ENCODE measurements at regions not wholly inside any gene's neighbourhood (a gene's known extent, or its start where the extent isn't known, plus 50 kb on each side); places are given as distances from the start of the nearest gene placed in this dataset.

DNA sequence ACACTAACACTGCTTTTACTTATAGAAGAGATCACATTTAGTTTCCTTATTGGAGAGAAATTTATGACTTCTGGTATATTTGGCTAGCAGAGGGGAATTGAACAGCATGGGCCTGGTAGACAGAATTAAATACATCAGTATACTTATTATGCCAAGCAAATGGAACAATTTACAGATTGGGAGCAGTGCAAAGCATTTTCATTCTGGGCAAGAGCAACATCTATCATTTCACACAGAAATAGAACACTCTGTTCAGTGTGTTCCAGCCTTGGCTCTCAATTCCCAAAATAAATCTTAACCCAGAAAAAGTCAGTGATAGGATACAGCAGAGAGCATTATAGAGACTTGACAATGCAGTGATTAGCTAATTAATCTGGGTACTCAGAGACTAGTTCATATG is 604.0 kb upstream of the SLITRK6 start:
- TF ChIP-seq, protein P1, sequence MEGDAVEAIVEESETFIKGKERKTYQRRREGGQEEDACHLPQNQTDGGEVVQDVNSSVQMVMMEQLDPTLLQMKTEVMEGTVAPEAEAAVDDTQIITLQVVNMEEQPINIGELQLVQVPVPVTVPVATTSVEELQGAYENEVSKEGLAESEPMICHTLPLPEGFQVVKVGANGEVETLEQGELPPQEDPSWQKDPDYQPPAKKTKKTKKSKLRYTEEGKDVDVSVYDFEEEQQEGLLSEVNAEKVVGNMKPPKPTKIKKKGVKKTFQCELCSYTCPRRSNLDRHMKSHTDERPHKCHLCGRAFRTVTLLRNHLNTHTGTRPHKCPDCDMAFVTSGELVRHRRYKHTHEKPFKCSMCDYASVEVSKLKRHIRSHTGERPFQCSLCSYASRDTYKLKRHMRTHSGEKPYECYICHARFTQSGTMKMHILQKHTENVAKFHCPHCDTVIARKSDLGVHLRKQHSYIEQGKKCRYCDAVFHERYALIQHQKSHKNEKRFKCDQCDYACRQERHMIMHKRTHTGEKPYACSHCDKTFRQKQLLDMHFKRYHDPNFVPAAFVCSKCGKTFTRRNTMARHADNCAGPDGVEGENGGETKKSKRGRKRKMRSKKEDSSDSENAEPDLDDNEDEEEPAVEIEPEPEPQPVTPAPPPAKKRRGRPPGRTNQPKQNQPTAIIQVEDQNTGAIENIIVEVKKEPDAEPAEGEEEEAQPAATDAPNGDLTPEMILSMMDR (IDR thresholded peaks at IDR 0.05; ENCODE audit: extremely low read depth, insufficient read depth, missing control alignments), result no peak
- no peak for DNase-seq (ENCODE audit: low spot score)
- in situ Hi-C loops (cut with MboI; ENCODE audit: low pct_unique_long_range_greater_than_20kb, low sequenced_read_pairs, unreplicated experiment), result no loop called here

DNA sequence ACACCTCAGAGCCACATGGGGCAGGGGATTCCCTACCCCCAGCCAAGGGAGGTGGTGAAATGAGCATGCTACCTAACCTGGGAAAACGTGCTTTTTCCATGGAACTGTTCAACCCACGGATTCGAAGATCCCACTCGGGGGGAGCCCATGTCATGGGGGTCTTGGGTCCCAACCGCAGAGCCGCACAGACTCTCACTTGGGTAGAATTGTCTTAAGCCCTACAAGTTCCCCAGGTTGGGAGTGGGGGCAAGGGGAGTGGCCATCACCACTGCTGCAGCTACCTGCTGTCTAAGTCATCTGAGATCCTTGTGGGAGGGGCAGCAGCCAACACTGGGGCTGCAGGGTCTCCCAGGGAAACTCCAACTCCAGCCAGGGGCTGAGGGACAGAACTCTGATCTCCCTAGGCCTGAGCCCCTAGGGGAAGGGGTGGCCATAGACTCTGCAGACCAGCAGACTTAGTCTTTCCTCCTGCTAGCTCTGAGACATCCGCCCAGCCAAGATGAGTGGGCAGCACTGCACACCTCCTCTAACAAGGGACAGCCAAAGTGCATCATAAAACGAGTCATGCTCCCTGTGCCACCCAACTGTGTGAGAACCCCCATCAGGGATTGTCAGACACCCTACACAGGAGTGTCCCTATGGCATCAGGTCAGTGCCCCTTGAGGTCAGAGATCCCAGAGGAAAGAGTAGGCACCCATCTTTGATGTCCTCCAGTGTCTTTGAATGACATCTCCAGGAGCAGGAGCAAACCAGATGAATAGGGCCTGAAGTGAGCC is 610.4 kb upstream of the SLITRK6 start:
- TF ChIP-seq, protein P1 (IDR thresholded peaks at IDR 0.05; ENCODE audit: extremely low read depth, insufficient read depth, missing control alignments), result no peak
- in situ Hi-C loops (cut with MboI; ENCODE audit: low pct_unique_long_range_greater_than_20kb, low sequenced_read_pairs, unreplicated experiment), result no loop called here
- DNase-seq (ENCODE audit: low spot score), result no peak

DNA sequence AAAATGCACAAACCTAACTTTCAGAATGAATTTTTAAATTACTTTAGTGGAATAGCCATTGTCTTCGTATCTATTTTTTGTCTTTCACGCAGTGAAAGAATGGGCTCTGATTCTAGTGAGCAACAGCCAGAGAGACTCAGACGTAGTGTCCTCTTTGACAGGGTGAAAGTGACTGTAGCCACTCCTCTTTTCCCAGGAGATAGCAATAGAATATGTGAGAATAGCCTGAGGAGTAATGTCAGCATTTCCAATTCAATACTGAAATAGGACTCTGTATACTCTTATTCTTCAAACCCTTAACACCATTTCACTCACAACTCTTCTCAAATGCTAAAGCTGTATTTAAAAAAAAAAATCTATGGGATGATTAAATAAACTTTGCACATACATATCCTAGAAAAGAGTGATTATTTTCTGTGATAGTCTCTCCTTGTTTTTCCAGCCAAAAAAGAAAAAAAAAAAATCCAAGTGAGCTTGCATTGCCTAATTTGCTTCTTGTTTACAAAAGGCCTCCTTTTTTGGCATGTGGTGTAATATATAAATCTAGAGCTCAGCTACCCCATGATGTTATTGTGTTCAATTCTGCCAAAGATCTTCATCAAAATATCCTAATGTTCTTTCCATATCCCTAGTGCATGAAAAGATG is 626.1 kb upstream of the SLITRK6 start:
- DNase-seq (ENCODE audit: low spot score), result no peak
- TF ChIP-seq, protein P1 (IDR thresholded peaks at IDR 0.05; ENCODE audit: extremely low read depth, insufficient read depth, missing control alignments), result no peak
- in situ Hi-C loops (cut with MboI; ENCODE audit: low pct_unique_long_range_greater_than_20kb, low sequenced_read_pairs, unreplicated experiment), result no loop called here

DNA sequence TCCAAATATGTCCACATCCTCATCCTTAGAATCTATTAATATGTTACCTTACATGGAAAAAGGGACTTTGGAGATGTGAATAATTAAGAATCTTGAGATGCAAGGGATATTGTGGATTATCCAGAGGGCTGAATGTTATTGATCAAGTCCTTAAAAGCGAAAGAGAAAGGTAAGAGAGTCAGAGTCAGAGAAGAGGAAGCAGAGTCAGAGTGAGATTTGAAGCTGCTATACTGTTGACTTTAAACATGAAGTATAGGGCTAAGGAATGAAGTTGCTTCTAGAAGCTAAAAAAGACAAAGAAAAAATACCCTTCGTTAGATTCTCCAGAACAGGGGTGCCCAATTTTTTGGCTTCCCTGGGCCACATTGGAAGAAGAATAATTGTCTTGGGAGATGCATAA is 627.2 kb upstream of the SLITRK6 start:
- TF ChIP-seq, protein P1 (IDR thresholded peaks at IDR 0.05; ENCODE audit: extremely low read depth, insufficient read depth, missing control alignments), result no peak
- in situ Hi-C loops (cut with MboI; ENCODE audit: low pct_unique_long_range_greater_than_20kb, low sequenced_read_pairs, unreplicated experiment), result no loop called here
- DNase-seq (ENCODE audit: low spot score), result no peak

DNA sequence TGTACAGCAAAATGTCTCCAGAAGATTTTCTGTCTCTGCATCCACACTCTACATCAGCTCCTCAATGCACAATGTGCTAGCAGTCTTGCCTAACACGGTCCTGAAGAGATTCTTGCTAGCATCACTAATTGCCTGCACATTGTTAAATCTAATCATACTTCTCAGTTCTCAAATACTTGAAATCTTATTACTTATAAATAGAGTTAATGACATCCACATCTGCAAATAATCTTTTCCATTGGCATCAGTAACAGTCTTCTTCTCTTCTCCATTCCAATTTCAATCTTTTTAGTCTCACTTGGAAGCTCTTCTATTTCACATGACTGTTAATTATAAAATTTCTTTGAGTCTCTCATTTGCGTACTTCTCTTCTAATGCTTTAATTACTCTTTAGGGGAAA is 630.5 kb upstream of the SLITRK6 start:
- TF ChIP-seq, protein P1 (IDR thresholded peaks at IDR 0.05; ENCODE audit: extremely low read depth, insufficient read depth, missing control alignments), result no peak
- in situ Hi-C loops (cut with MboI; ENCODE audit: low pct_unique_long_range_greater_than_20kb, low sequenced_read_pairs, unreplicated experiment), result no loop called here
- no peak for DNase-seq (ENCODE audit: low spot score)

DNA sequence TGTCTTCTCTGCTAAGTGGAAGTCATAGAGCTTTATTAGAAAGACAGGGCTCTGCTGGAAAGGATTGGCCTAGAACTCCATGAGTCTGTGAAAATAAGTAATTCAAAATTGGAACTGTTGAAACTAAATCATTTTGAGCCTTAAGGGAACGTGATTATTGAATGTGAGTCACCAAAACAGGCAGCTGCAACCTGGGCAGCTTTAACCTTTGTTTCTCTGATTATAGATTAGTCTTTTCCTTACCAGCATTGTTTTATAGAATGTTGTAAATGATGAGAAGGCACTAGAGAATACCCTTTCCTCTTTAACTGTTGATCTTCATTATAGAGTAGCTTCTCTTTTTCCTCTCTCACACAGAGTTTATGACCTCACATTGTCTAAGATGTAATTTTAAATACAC is 638.8 kb upstream of the SLITRK6 start:
- TF ChIP-seq, protein P1 (IDR thresholded peaks at IDR 0.05; ENCODE audit: extremely low read depth, insufficient read depth, missing control alignments), result no peak
- no peak for DNase-seq (ENCODE audit: low spot score)
- in situ Hi-C loops (cut with MboI; ENCODE audit: low pct_unique_long_range_greater_than_20kb, low sequenced_read_pairs, unreplicated experiment), result no loop called here

All from GM13977 (cell line).